BJ (cell line): ENCODE measurements at regions not wholly inside any gene's neighbourhood (a gene's known extent, or its start where the extent isn't known, plus 50 kb on each side); places are given as distances from the start of the nearest gene placed in this dataset.

Experiments used
- CTCF ChIA-PET: fragments of 350-600 bp; formaldehyde crosslinking; extraction: SDS; loops from one replicate; lab custom pipeline; 2021; ENCODE audit warnings: antibody characterized with exemption, inconsistent platforms; lab: Yijun Ruan, JAX
- POLR2A ChIA-PET: fragments of 300-600 bp; sonication (Branson Sonifier 250); formaldehyde crosslinking; extraction: SDS; loops from one replicate; lab custom pipeline; 2021; ENCODE audit warnings: antibody characterized with exemption; lab: Charles Lee
- DNase-seq: peaks from one replicate; pipeline ENCODE4 v3.0.0-alpha.2; 2011; ENCODE audit warnings: low read depth
- H3K27me3 ChIP-seq: 2 replicates; pipeline ENCODE4 v1.6.0; 2011; ENCODE audit warnings: low read length; ENCODE audit not compliant: control insufficient read depth, insufficient read depth
- H3K36me3 ChIP-seq: 2 replicates; pipeline ENCODE4 v1.5.1; 2011; ENCODE audit warnings: low read length; ENCODE audit not compliant: control insufficient read depth, insufficient read depth
- H3K4me3 ChIP-seq: 2 replicates; pipeline ENCODE4 v1.5.1; 2011; ENCODE audit warnings: low read depth, mild to moderate bottlenecking, control low read depth, low read length
- TF ChIP-seq, protein P1 (sequence below): IDR thresholded peaks from 2 replicates; pipeline ENCODE4 v1.5.1; 2011; ENCODE audit warnings: low read depth, mild to moderate bottlenecking, control low read depth, inconsistent platforms, low read length, moderate library complexity; ENCODE audit not compliant: insufficient read depth

GRCh38 chr3:167109746-167110145 is 270.4 kb downstream of the ZBBX start:
- TF ChIP-seq, protein P1, sequence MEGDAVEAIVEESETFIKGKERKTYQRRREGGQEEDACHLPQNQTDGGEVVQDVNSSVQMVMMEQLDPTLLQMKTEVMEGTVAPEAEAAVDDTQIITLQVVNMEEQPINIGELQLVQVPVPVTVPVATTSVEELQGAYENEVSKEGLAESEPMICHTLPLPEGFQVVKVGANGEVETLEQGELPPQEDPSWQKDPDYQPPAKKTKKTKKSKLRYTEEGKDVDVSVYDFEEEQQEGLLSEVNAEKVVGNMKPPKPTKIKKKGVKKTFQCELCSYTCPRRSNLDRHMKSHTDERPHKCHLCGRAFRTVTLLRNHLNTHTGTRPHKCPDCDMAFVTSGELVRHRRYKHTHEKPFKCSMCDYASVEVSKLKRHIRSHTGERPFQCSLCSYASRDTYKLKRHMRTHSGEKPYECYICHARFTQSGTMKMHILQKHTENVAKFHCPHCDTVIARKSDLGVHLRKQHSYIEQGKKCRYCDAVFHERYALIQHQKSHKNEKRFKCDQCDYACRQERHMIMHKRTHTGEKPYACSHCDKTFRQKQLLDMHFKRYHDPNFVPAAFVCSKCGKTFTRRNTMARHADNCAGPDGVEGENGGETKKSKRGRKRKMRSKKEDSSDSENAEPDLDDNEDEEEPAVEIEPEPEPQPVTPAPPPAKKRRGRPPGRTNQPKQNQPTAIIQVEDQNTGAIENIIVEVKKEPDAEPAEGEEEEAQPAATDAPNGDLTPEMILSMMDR, result no peak
- Histone ChIP-seq H3K4me3 (no peak overlapping the region), H3K27me3 (no peaks in the 10 kb centered on the region), H3K36me3 (no peaks in the 10 kb centered on the region)
- DNase-seq, result no peak
- POLR2A ChIA-PET, result no interaction called here
- CTCF ChIA-PET, result no interaction called here

DNA sequence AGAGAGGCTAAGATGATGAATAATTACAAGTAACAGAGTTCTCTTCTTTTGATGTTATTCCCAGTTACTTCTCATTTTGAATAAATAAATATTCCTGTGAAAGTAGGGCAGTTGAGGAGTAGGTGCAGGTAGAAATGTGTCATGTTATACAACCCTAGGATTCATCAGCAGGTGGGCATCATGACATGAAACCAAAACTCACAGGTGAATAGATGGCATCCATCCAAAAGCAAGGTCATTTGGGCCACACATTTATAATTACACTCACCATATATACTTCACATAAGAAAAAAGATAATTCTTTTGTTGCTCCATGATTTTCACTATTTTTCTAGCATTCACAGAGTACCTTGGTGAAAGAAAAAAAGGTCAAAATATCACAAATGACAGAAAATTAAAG is 273.6 kb downstream of the ZBBX start:
- Histone ChIP-seq H3K27me3 (no peaks in the 10 kb centered on the region), H3K4me3 (no peak overlapping the region), H3K36me3 (no peaks in the 10 kb centered on the region)
- ChIA-PET CTCF (interaction anchor here (0.6 kb wide), 1 partner anchor 594 kb away, joined by 3 read pairs; no protein-coding TSS in a partner anchor), POLR2A (no interaction called here)
- TF ChIP-seq, protein P1, result no peak
- no peak for DNase-seq

GRCh38 chr3:167102071-167102470 is 278.0 kb downstream of the ZBBX start:
- no peaks in the 10 kb centered on the region for H3K27me3 ChIP-seq
- ChIA-PET POLR2A (no interaction called here), CTCF (no interaction called here)
- H3K4me3 ChIP-seq, result no peak overlapping the region
- H3K36me3 ChIP-seq, result no peaks in the 10 kb centered on the region
- DNase-seq, result no peak
- TF ChIP-seq, protein P1, result no peak

GRCh38 chr3:167100651-167101050 is 279.4 kb downstream of the ZBBX start:
- ChIA-PET POLR2A (no interaction called here), CTCF (interaction anchor here (1.6 kb wide), 1 partner anchor 15 kb away, joined by 3 read pairs; no protein-coding TSS in a partner anchor)
- DNase-seq, result no peak
- Histone ChIP-seq H3K36me3 (no peaks in the 10 kb centered on the region), H3K4me3 (no peak overlapping the region), H3K27me3 (no peaks in the 10 kb centered on the region)
- TF ChIP-seq, protein P1, result no peak

DNA sequence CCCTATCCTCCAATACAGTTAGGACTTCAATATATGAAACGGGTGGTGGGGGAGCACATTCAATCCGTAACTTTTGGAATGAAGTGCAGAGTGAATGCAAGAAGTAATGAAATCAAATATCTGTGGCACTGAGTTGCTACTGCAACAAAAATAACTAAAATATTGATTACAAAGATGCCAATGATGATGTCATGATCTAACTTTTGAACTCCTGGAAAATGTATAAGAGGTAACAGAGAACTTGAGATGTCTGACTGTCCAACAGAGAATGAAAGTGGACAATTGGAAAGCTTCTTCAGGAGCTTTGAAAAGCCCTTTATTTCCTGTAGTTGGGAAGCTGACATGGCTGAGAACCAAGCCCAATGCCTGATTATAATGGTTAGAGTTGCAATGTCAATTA is 279.9 kb downstream of the ZBBX start:
- Histone ChIP-seq H3K27me3 (no peaks in the 10 kb centered on the region), H3K4me3 (no peak overlapping the region), H3K36me3 (no peaks in the 10 kb centered on the region)
- ChIA-PET CTCF (interaction anchor here (1.6 kb wide), 1 partner anchor 15 kb away, joined by 3 read pairs; no protein-coding TSS in a partner anchor), POLR2A (no interaction called here)
- TF ChIP-seq, protein P1, result no peak
- no peak for DNase-seq
